Endothelial cell of umbilical vein (primary cell): ENCODE measurements at regions not wholly inside any gene's neighbourhood (a gene's known extent, or its start where the extent isn't known, plus 50 kb on each side); places are given as distances from the start of the nearest gene placed in this dataset.
A peak's percentile ranks its signal among the peaks of the same experiment; 100 is the strongest.

Experiments used
- BruUV-seq: library from RNA; stranded (reverse); fragments of 400-500 nt; replicated peaks from 2 replicates; lab custom pipeline; 2021; lab: Mats Ljungman, UMichigan
- CTCF ChIA-PET: fragments of 300-600, 350-600 bp; sonication (Branson Sonifier 250); formaldehyde crosslinking; loops from one replicate; lab custom pipeline; 2021; ENCODE audit warnings: antibody characterized with exemption, inconsistent platforms; lab: Charles Lee
- POLR2A ChIA-PET: fragments of 300-600, 350-600 bp; sonication (Branson Sonifier 250); formaldehyde crosslinking; loops from one replicate; lab custom pipeline; 2021; ENCODE audit warnings: antibody characterized with exemption, inconsistent platforms; lab: Charles Lee
- DNase-seq: peaks from one replicate; pipeline ENCODE4 v3.0.0-alpha.2; 2011; ENCODE audit warnings: low read depth, low spot score
- FAIRE-seq: peaks from 2 replicates; lab custom pipeline; 2011; peaks lifted over from hg19 to GRCh38; lab: Jason Lieb, UNC
- H2AFZ ChIP-seq: 2 replicates; pipeline ENCODE4 v1.6.0; 2012; ENCODE audit warnings: low read depth, low read length, control low read depth, inconsistent platforms
- H3K27ac ChIP-seq: 2 replicates; pipeline ENCODE4 v1.5.1; 2011; ENCODE audit warnings: low read depth, mild to moderate bottlenecking, control low read depth, low read length, moderate library complexity; ENCODE audit not compliant: insufficient read depth
- H3K27me3 ChIP-seq, 2 experiments: 2 replicates each; pipeline versions ENCODE4 v1.6.0 to v1.6.1; 2011; ENCODE audit warnings: low read length in 2 of 2, mixed read lengths in 1 of 2; ENCODE audit not compliant: control insufficient read depth in 2 of 2, insufficient read depth in 2 of 2
- H3K36me3 ChIP-seq, 2 experiments: 2 replicates in 1 of 2; 3 replicates in 1 of 2; pipeline ENCODE4 v1.5.1; 2011; ENCODE audit warnings: low read length in 2 of 2, mild to moderate bottlenecking in 1 of 2, moderate library complexity in 1 of 2; ENCODE audit not compliant: control insufficient read depth in 2 of 2, insufficient read depth in 2 of 2; ENCODE audit errors: extremely low read depth in 1 of 2
- H3K4me1 ChIP-seq: 3 replicates; pipeline ENCODE4 v1.5.1; 2011; ENCODE audit warnings: mild to moderate bottlenecking, low read length; ENCODE audit not compliant: control insufficient read depth, insufficient read depth; ENCODE audit errors: extremely low read depth
- H3K4me2 ChIP-seq: 2 replicates; pipeline ENCODE4 v1.6.1; 2011; ENCODE audit warnings: low read length, control low read depth, mixed read lengths; ENCODE audit not compliant: insufficient read depth
- H3K4me3 ChIP-seq, 3 experiments: fragments of 200-600 bp in 1 of 3; sonication (generic), shearing (Covaris generic) in 1 of 3; replicated peaks in 1 of 3; 2 replicates each; pipeline ENCODE4 v1.5.1; 2011 to 2016; ENCODE audit warnings: control low read depth in 3 of 3, low read length in 3 of 3, mild to moderate bottlenecking in 2 of 3, inconsistent platforms in 1 of 3, low read depth in 1 of 3, moderate library complexity in 1 of 3; ENCODE audit not compliant: insufficient read depth in 1 of 3
- H3K79me2 ChIP-seq: 2 replicates; pipeline ENCODE4 v1.6.0; 2012; ENCODE audit warnings: low read length, inconsistent platforms; ENCODE audit not compliant: control insufficient read depth, insufficient read depth
- H3K9ac ChIP-seq: replicated peaks from 2 replicates; pipeline ENCODE3; 2011; ENCODE audit warnings: low read length, control low read depth; ENCODE audit not compliant: insufficient read depth; ENCODE audit errors: extremely low read depth
- H3K9me1 ChIP-seq: replicated peaks from 3 replicates; pipeline ENCODE4 v1.6.0; 2011; ENCODE audit warnings: mild to moderate bottlenecking, low read length; ENCODE audit not compliant: control insufficient read depth, insufficient read depth; ENCODE audit errors: extremely low read depth
- H3K9me3 ChIP-seq: replicated peaks from 2 replicates; pipeline ENCODE4 v1.5.1; 2012; ENCODE audit warnings: low read length, inconsistent platforms; ENCODE audit not compliant: control insufficient read depth, insufficient read depth
- H4K20me1 ChIP-seq: replicated peaks from 2 replicates; pipeline ENCODE3; 2011; ENCODE audit warnings: mild to moderate bottlenecking, low read length; ENCODE audit not compliant: control insufficient read depth, insufficient read depth; ENCODE audit errors: extremely low read depth
- EZH2 ChIP-seq: IDR thresholded peaks from 2 replicates; pipeline ENCODE4 v1.6.1; 2012; ENCODE audit warnings: borderline replicate concordance, low read depth, mild to moderate bottlenecking, moderate library complexity, low read length, inconsistent platforms; ENCODE audit not compliant: severe bottlenecking
- JUN ChIP-seq: IDR thresholded peaks from 2 replicates; pipeline ENCODE4 v1.6.1; 2011; ENCODE audit warnings: borderline replicate concordance, low read depth; ENCODE audit not compliant: insufficient read length, insufficient read depth
- MYC ChIP-seq: IDR thresholded peaks from one replicate; pipeline ENCODE4 v1.6.1; 2011; ENCODE audit warnings: mild to moderate bottlenecking, low read depth, low read length
- POLR2A ChIP-seq: IDR thresholded peaks from 2 replicates; pipeline ENCODE4 v1.6.1; 2012; ENCODE audit warnings: low read depth, mild to moderate bottlenecking, control low read depth, low read length
- POLR2AphosphoS5 ChIP-seq: IDR thresholded peaks from 2 replicates; pipeline ENCODE4 v1.6.1; 2012; ENCODE audit warnings: low read depth, mild to moderate bottlenecking, control low read depth, low read length, moderate library complexity; ENCODE audit not compliant: insufficient read depth
- dilution Hi-C: fragments of 300-500 bp; cut with MboI; formaldehyde crosslinking; loops from one replicate; pipeline ENCODE4 v1.15.0; 2019; ENCODE audit warnings: low sequenced_read_pairs; ENCODE audit not compliant: extremely low pct_ligation_motif_present
- intact Hi-C: fragments of 100-400 bp; cut with micrococcal nuclease; formaldehyde crosslinking; loops from one replicate; pipeline ENCODE4 v1.10.0; 2022
- TF ChIP-seq, protein P1 (sequence below): IDR thresholded peaks from 2 replicates; pipeline ENCODE4 v1.6.1; 2011; ENCODE audit not compliant: insufficient read depth, insufficient read length
- TF ChIP-seq, protein P2 (sequence below), 2 donors: IDR thresholded peaks; 1 replicate in 1 of 2; 2 replicates in 1 of 2; pipeline ENCODE4 v1.5.1; 2011; ENCODE audit warnings: low read length in 2 of 2, mild to moderate bottlenecking in 2 of 2, moderate library complexity in 2 of 2, control low read depth in 1 of 2, inconsistent platforms in 1 of 2, low read depth in 1 of 2; ENCODE audit not compliant: insufficient read depth in 1 of 2; ENCODE audit errors: extremely low read depth in 1 of 2

DNA sequence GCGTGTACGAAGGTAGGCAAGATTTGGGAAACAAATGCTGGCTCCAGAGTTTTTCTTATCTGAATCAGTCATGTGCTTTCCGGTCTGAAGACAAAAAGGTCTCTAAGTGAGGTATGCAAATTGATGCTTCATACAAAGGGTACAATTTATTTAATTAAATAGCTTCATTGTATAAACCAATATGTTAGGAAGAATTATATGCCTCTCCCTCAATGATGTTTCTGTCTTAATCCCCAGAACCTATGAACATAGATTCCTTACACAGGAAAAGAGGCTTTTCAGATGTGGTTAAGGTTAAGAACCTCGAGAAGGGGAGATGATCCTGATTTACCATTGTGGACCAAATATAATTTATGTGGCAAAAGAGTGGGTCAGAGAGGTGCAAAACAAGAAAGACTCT, 543.5 kb upstream of the PCDH10 start:
- no peak overlapping the region for H3K4me2 ChIP-seq
- no peak for FAIRE-seq
- no peaks in the 10 kb centered on the region for H3K79me2 ChIP-seq
- intact Hi-C loops (no loop called here), dilution Hi-C loops (no loop called here)
- no peak overlapping the region for H3K4me3 ChIP-seq
- no peaks in the 10 kb centered on the region for H3K9me1 ChIP-seq
- TF ChIP-seq MYC, result no peak
- TF ChIP-seq POLR2AphosphoS5, result no peak
- H3K9ac ChIP-seq, result no peak overlapping the region
- BruUV-seq, result no TSS peak
- H3K36me3 ChIP-seq, result no peaks in the 10 kb centered on the region
- ChIA-PET CTCF (interaction anchor here (1.0 to 1.2 kb wide), 2 partner anchors 10 kb away, joined by 3 to 4 read pairs; no protein-coding TSS in a partner anchor), POLR2A (no interaction called here)
- H3K27me3 ChIP-seq, result no peaks in the 10 kb centered on the region
- no peaks in the 10 kb centered on the region for H4K20me1 ChIP-seq
- no peaks in the 10 kb centered on the region for H3K4me1 ChIP-seq
- H3K9me3 ChIP-seq, result no peaks in the 10 kb centered on the region
- H2AFZ ChIP-seq, result no peak overlapping the region
- DNase-seq, result no peak
- H3K27ac ChIP-seq, result no peak overlapping the region

DNA sequence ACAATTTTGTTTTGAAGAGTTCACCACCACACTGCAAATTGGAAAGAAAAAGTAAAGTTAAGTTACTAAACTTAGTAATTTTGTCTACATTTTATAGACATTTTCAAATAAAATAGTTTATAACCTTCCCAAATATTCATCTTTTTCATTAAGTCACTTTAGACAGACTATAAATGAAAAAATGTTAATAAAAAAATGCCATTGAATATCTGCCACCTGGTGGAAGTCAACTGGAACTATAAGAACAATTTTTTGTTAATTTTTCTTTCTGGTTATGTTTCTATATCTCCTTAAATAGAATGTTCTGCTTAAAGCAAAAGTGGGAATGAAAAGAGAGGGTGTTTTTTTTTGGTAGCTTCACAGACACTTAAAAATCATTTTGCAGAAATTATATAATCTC, 534.4 kb upstream of the PCDH10 start:
- Histone ChIP-seq H3K4me3 (no peak overlapping the region), H3K9me1 (no peaks in the 10 kb centered on the region), H4K20me1 (no peaks in the 10 kb centered on the region), H3K4me1 (no peaks in the 10 kb centered on the region), H3K79me2 (no peaks in the 10 kb centered on the region), H3K9ac (no peak overlapping the region), H3K9me3 (no peaks in the 10 kb centered on the region), H2AFZ (no peak overlapping the region), H3K36me3 (no peaks in the 10 kb centered on the region), H3K27ac (no peak overlapping the region), H3K27me3 (no peaks in the 10 kb centered on the region), H3K4me2 (no peak overlapping the region)
- peak; percentile 19 for DNase-seq
- dilution Hi-C loops (no loop called here), intact Hi-C loops (loop anchor here (1.0 to 10.0 kb wide), 3 partner anchors 42 to 1870 kb away; no protein-coding TSS in a partner anchor)
- FAIRE-seq, result no peak
- TF ChIP-seq EZH2 (no peak), JUN (no peak), POLR2A (no peak)
- TF ChIP-seq, protein P1, sequence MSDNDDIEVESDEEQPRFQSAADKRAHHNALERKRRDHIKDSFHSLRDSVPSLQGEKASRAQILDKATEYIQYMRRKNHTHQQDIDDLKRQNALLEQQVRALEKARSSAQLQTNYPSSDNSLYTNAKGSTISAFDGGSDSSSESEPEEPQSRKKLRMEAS, result no peak
- TF ChIP-seq, protein P2, sequence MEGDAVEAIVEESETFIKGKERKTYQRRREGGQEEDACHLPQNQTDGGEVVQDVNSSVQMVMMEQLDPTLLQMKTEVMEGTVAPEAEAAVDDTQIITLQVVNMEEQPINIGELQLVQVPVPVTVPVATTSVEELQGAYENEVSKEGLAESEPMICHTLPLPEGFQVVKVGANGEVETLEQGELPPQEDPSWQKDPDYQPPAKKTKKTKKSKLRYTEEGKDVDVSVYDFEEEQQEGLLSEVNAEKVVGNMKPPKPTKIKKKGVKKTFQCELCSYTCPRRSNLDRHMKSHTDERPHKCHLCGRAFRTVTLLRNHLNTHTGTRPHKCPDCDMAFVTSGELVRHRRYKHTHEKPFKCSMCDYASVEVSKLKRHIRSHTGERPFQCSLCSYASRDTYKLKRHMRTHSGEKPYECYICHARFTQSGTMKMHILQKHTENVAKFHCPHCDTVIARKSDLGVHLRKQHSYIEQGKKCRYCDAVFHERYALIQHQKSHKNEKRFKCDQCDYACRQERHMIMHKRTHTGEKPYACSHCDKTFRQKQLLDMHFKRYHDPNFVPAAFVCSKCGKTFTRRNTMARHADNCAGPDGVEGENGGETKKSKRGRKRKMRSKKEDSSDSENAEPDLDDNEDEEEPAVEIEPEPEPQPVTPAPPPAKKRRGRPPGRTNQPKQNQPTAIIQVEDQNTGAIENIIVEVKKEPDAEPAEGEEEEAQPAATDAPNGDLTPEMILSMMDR (IDR thresholded peaks at IDR 0.05; ENCODE audit: extremely low read depth in 1 of 2, insufficient read depth in 1 of 2, low read depth in 1 of 2, low read length in 2 of 2), result peak; percentile 13 to 18
- POLR2A ChIA-PET, result no interaction called here
- no TSS peak for BruUV-seq
- CTCF ChIA-PET, result interaction anchor here (1.0 to 1.6 kb wide), 4 partner anchors 8 to 1522 kb away, joined by 3 to 8 read pairs (median 6); no protein-coding TSS in a partner anchor
